Muscle layer of duodenum (tissue), 2 donors: ENCODE measurements at regions not wholly inside any gene's neighbourhood (a gene's known extent, or its start where the extent isn't known, plus 50 kb on each side); places are given as distances from the start of the nearest gene placed in this dataset.
"Not testable (repeated sequence)": the region's sequence is repeated elsewhere in the genome, so short reads cannot be mapped to it uniquely, and the experiment has no call there.

Source experiments
- H3K27ac ChIP-seq: one replicate; pipeline ENCODE4 v1.7.0; 2013; ENCODE audit warnings: mild to moderate bottlenecking, low read length
- H3K27me3 ChIP-seq: one replicate; pipeline ENCODE4 v1.7.0; 2013; ENCODE audit warnings: low read depth, mild to moderate bottlenecking, control low read depth, low read length
- H3K36me3 ChIP-seq, 2 donors: one replicate each; pipeline ENCODE4 v1.7.0; 2013; ENCODE audit warnings: low read length in 2 of 2, control low read depth in 1 of 2, mild to moderate bottlenecking in 1 of 2; ENCODE audit not compliant: insufficient read depth in 2 of 2, control insufficient read depth in 1 of 2
- H3K4me1 ChIP-seq, 2 donors: one replicate each; pipeline ENCODE4 v1.7.0; 2013; ENCODE audit warnings: low read length in 2 of 2, mild to moderate bottlenecking in 2 of 2, control low read depth in 1 of 2, moderate library complexity in 1 of 2; ENCODE audit not compliant: insufficient read depth in 2 of 2, control insufficient read depth in 1 of 2
- H3K4me3 ChIP-seq, 2 donors: one replicate each; pipeline ENCODE4 v1.7.0; 2013; ENCODE audit warnings: low read length in 2 of 2, low read depth in 1 of 2, mild to moderate bottlenecking in 1 of 2
- H3K9me3 ChIP-seq, 2 donors: one replicate each; pipeline ENCODE4 v1.7.0; 2013; ENCODE audit warnings: low read length in 2 of 2, control low read depth in 1 of 2, mild to moderate bottlenecking in 1 of 2; ENCODE audit not compliant: control insufficient read depth in 1 of 2
- donor health status: healthy.

DNA sequence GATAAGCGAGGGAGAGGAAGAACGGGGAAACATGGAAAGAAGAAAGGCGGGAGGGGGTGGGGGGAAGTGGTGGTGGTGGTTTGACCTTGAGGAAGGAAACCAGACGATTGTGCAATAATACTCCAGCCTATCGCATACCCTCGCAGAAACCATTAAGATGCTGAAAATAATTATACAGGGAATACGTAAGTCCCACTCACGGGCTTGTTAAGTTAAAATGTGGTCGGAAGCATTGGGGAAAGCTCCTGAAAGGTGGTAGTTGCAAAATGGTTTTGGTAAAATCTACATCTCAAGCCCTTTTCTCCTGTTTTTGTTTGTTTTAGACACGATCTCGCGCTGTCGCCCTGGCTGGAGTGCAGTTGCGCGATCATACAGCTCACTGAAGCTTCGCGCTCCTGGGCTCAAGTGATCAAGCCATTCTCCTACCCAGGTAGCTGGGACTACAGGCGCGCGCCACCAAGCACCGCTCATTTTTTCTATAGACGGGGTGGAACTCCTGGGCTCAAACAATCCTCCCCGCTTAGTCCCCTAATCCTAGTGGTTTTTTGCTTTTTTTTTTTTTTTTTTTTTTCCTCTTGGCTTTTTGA is 128.9 kb upstream of the ZNF184 start:
- H3K27ac ChIP-seq = no peak overlapping the region
- no peak overlapping the region for H3K4me3 ChIP-seq
- no peaks in the 10 kb centered on the region for H3K36me3 ChIP-seq
- no peaks in the 10 kb centered on the region for H3K4me1 ChIP-seq
- H3K27me3 ChIP-seq = peaks cover 30% of the 10 kb centered on the region
- H3K9me3 ChIP-seq = peaks cover 4 to 7% of the 10 kb centered on the region in 2 donors

DNA sequence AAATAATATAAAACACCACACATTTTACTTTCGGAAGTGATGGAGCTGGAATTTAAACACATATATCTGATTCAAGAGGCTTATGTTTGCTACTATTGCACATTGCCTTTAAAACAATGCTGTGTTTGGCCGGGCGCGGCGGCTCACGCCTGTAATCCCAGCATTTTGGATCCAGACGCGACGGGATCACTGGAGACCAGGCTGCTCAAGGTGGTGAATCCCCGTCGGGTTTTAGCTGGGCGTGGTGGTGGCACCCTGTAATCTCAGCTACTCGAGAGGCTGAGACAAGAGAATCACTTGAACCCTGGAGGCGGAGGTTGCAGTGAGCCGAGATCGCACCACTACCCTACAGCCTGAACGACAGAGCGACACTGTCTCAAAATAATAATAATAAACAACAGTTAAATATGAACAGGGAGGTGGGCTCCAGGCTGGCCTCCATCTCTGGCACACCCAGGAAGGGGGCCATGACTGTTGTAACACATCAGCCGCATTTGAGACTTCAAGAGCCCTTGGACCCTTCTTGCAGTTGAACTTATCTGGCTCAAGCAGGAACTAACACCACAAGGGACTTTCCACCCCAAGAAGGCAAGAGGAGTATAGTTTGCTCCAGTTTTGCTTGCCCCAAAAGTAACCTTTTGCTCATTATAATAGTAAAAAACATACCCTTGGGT is 127.1 kb upstream of the ZNF184 start:
- Histone ChIP-seq H3K4me1 (no peaks in the 10 kb centered on the region), H3K27me3 (peaks cover 18% of the 10 kb centered on the region), H3K36me3 (no peaks in the 10 kb centered on the region), H3K4me3 (no peak overlapping the region), H3K9me3 (peaks cover 4 to 5% of the 10 kb centered on the region in 2 donors), H3K27ac (no peak overlapping the region)

DNA sequence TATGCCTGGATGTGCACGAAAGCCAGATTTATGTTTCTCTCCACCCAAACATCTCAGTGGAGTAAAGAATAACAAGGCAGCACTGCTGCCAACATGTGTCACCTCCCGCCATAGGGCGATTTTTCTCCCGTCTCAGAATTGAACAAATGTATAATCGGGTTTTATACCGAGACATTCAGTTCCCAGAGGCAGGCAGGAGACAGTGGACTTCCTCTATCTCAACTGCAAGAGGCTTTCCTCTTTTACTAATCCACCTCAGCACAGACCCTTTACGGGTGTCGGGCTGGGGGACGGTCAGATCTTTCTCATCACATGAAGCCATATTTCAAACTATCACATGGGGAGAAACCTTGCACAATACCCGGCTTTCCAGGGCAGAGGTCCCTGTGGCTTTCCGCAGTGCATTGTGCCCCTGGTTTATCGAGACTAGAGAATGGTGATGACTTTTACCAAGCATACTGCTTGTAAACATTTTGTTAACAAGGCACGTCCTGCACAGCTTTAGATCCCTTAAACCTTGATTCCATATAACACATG is 124.2 kb upstream of the ZNF184 start:
- H3K4me3 ChIP-seq, H3K9me3 ChIP-seq, H3K36me3 ChIP-seq, H3K4me1 ChIP-seq, H3K27ac ChIP-seq: not testable (repeated sequence)
- H3K27me3 ChIP-seq = peaks cover 28% of the 10 kb centered on the region

DNA sequence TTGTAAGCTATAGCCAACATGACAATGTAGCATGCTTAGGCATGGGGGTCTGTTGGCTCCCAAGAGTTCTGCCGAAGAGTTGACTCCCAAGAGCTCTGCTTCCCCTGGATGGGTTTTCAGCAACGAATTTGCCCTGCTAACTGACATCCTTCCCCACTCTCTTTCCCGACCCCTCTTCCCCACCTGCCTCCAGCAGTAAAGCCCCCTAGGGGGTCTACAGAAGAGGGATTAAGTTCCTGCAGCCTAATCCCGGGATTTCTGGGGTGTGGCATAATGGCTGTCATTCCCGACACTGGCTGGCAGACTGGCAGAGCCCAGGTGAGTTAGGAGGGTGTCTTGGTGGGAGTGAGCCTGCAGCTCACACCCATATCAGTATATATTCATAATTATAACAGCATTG is 121.0 kb upstream of the ZNF184 start:
- Histone ChIP-seq H3K4me1 (peaks cover 0 to 2% of the 10 kb centered on the region in 2 donors), H3K9me3 (no peaks in the 10 kb centered on the region), H3K27me3 (peaks cover 34% of the 10 kb centered on the region), H3K36me3 (no peaks in the 10 kb centered on the region), H3K27ac (no peak overlapping the region), H3K4me3 (no peak overlapping the region)

DNA sequence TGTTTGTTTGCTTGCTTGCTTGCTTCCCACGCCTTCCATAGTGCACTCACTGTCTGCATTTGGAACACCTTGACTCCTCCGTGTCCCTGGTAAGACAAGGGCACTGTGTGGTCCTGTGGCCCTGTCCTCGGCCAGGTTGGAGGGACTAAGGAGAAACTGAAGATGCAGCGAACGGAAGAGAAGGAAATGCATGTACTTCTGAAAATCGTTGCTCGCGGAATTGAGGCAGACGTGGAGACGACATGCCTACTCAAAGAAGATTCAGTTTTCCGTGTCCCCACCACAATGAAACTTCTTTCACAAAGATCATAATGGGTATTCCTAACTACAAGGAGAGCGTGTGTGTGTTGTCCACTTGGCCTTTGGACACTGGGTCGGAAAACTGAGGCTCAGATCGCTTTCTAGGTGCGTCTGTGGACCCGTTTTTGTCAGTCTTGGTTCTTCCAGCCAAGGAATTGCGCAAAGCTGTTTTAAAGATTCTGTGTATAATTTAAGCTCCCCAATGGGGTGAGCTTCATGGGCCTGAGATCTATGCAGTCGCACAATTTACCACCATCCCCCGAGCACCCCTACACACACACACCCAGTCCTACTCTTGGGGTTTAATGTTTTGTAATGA is 120.4 kb upstream of the ZNF184 start:
- no peak overlapping the region for H3K4me3 ChIP-seq

DNA sequence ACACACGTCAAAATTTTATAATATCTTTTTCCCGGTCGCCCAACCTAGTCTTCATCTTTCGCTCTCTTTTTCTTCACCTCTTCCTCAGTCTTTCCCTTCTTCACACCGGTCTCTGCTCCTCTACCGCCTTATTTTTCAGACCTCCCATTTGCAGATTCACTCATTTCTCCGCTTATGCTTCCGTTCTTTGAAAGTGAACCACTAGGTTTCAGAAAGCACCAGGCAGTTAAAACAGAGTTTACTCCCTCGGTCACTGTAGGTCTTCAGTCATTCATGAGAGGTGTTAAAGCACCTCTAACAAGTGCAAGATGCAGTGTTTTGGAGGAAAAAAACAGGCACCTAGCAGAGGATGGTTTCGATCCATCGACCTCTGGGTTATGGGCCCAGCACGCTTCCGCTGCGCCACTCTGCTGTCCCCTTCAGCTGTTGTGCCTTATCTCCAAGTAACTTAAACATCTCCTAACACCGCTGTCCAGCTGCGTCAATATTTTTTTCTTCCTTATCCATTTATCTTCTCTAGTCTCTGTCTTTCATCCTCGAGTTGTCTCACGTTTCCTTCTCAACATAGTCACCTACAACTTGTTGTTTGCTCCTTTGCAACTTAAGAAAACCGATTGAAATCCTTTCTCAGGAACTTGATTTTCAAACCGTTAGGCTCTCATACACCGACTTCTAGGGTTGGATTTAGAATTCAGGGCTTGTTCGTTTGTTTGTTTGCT is 119.7 kb upstream of the ZNF184 start:
- no peaks in the 10 kb centered on the region for H3K9me3 ChIP-seq

More for the DNA sequence above, 120.4 kb upstream of the ZNF184 start:
- Histone ChIP-seq H3K36me3 (no peaks in the 10 kb centered on the region), H3K27me3 (peaks cover 34% of the 10 kb centered on the region), H3K4me1 (peaks cover 0 to 2% of the 10 kb centered on the region in 2 donors), H3K9me3 (no peaks in the 10 kb centered on the region), H3K27ac (no peak overlapping the region)

DNA sequence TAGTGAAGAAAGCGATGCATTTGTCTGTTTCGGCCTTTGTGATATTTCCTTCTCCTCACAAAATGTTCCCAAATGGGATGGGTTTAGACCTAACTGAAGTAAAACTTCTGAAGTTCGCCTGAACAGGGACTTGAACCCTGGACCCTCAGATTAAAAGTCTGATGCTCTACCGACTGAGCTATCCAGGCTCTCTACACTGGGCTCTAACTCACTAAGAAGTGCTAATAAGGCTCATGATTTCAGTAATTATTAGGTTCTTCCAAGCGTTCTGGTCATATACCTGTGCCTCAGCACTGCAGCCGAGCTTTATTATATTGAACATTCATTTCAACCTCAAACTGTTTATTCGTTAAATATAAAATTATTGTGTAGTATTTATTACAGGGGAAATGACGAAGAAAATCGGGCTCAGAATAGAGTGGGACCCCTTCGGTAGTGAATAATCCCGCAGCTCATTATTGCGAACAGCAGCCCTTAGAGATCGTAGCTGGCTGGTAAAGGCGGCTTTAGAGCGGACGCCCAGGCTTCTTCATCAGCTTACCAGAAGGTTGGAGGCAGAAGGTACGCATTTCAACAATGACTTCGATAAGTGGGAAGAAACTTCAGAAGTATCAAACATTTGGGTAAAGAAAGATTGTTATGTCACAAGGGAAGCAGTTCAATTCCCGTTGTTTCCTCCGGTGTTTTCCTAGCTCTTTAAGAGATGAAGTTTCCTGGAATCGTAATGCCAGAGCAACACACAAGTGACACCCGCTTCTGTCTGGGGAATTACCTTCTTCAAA is 119.0 kb upstream of the ZNF184 start:
- peak overlapping the region in 1 of 2 donors; percentile 33 for H3K4me3 ChIP-seq
- H3K9me3 ChIP-seq = no peaks in the 10 kb centered on the region
- H3K36me3 ChIP-seq = no peaks in the 10 kb centered on the region
- H3K27me3 ChIP-seq = peaks cover 34% of the 10 kb centered on the region
- peaks cover 0 to 2% of the 10 kb centered on the region in 2 donors for H3K4me1 ChIP-seq
- H3K27ac ChIP-seq = no peak overlapping the region

More for the DNA sequence above, 119.7 kb upstream of the ZNF184 start:
- H3K27ac ChIP-seq = no peak overlapping the region
- peak overlapping the region in 1 of 2 donors; percentile 33 for H3K4me3 ChIP-seq
- no peaks in the 10 kb centered on the region for H3K36me3 ChIP-seq
- H3K27me3 ChIP-seq = peaks cover 34% of the 10 kb centered on the region
- H3K4me1 ChIP-seq = peaks cover 0 to 2% of the 10 kb centered on the region in 2 donors

DNA sequence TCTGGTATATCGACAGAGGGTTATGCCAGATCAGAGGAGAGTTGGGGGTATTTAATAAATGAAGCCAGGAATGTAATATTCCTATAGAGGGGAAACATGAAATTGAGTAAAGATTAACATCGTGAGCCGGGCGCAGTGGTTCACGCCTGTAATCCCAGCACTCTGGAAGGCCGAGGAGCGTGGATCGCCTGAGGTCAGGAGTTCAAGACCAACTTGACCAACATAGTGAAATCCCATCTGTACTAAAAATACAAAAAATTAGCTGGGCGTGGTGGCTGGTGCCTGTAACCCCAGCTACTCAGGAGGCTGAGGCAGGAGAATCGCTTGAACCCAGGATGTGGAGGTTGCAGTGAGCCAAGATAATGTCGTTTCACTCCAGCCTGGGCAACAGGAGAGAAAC is 112.4 kb upstream of the ZNF184 start:
- not testable (repeated sequence) for H3K4me3 ChIP-seq, H3K36me3 ChIP-seq
- peaks cover 10% of the 10 kb centered on the region for H3K27me3 ChIP-seq

DNA sequence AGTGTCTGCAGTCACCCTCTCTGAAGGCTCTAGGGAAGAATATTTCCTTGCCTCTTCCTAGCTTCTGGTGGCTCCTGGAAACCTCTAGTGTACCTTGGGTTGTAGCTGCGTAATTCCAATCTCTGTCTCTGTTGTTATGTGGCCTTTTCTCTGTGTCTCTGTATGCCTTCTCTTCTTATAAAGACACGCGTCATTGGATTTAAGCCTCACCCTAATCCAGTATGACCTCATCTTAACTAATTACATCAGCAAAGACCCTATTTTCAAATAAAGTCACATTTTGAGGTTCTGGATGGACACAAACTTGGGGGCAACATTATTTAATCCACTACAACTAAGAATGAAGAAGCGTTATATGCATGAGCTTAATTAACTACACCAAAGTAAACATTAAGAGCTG is 111.4 kb upstream of the ZNF184 start:
- no peak overlapping the region for H3K27ac ChIP-seq
- H3K36me3 ChIP-seq = no peaks in the 10 kb centered on the region
- H3K4me1 ChIP-seq = no peaks in the 10 kb centered on the region
- H3K27me3 ChIP-seq = peaks cover 10% of the 10 kb centered on the region
- H3K4me3 ChIP-seq = no peak overlapping the region
- peaks cover 0 to 2% of the 10 kb centered on the region in 2 donors for H3K9me3 ChIP-seq

More for the DNA sequence above, 112.4 kb upstream of the ZNF184 start:
- not testable (repeated sequence) for H3K4me1 ChIP-seq, H3K9me3 ChIP-seq, H3K27ac ChIP-seq

DNA sequence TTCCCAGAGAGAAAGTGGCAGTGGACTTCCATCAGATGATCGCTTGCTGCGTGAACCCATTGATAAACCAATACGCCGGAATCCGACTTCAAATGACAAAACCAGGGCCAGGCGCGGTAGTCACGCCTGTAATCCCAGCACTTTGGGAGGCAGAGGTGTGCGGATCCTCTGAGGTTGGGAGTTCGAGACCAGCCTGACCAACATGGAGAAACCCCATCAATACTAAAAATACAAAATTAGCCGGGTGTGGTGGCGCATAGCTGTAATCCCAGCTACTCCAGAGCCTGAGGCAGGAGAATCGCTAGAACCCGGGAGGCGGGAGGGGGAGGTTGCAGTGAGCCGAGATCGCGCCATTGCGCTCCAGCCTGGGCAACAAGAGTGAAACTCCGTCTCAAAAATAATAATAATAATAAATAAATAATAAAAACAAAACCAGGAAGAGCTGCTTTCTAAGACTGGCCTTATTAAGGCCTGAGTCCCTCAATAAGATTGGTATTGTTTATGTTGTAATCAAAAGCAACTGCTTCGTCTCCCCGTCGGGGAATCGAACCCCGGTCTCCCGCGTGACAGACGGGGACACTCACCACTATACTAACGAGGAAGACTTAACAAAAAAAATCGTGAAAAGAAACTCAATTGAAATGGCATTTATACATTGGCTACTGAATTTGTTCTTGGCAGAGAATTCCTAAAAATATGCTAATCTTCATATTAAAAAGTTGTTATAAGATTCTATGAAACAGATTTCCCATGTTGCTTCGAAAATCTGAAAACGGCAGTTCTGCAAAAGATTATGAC is 110.2 kb upstream of the ZNF184 start:
- Histone ChIP-seq H3K4me1 (no peaks in the 10 kb centered on the region), H3K36me3 (no peaks in the 10 kb centered on the region), H3K27me3 (peaks cover 10% of the 10 kb centered on the region), H3K9me3 (peaks cover 0 to 2% of the 10 kb centered on the region in 2 donors), H3K27ac (no peak overlapping the region), H3K4me3 (no peak overlapping the region)
